Ovary (tissue), 7 donors: ENCODE measurements at regions not wholly inside any gene's neighbourhood (a gene's known extent, or its start where the extent isn't known, plus 50 kb on each side); places are given as distances from the start of the nearest gene placed in this dataset.

ENCODE experiments used
- DNase-seq, 5 donors: peaks; one replicate each; pipeline ENCODE4 v3.0.0-alpha.2; 2019 to 2020
- H3K27ac ChIP-seq, 2 donors: fragments of 200-600 bp; one replicate each; pipeline versions ENCODE4 v1.5.1 to v1.8.0; 2019 to 2022
- H3K27me3 ChIP-seq: fragments of 200-600 bp; one replicate; pipeline ENCODE4 v1.8.0; 2022
- H3K36me3 ChIP-seq: fragments of 200-600 bp; sonication (generic); one replicate; pipeline ENCODE4 v1.5.1; 2019
- H3K4me1 ChIP-seq: one replicate; pipeline ENCODE4 v1.8.1; 2013; ENCODE audit warnings: mild to moderate bottlenecking, moderate library complexity; ENCODE audit not compliant: insufficient read depth
- H3K4me3 ChIP-seq: fragments of 200-600 bp; sonication (generic); one replicate; pipeline ENCODE4 v1.5.1; 2017
- H3K9me3 ChIP-seq, 2 donors: fragments of 200-600 bp in 1 of 2; sonication (generic) in 1 of 2; one replicate each; pipeline versions ENCODE4 v1.5.1 to v1.8.1; 2013 to 2019; ENCODE audit warnings: mild to moderate bottlenecking in 1 of 2, moderate library complexity in 1 of 2
- CTCF ChIP-seq, 3 donors: fragments of 450-650 bp in 2 of 3; fragments of 200-600 bp in 1 of 3; IDR thresholded peaks; one replicate each; pipeline versions ENCODE4 v1.5.1 to v1.8.0; 2016 to 2022; ENCODE audit warnings: antibody characterized with exemption in 3 of 3, mild to moderate bottlenecking in 1 of 3
- EP300 ChIP-seq: sonication (generic); formaldehyde crosslinking; IDR thresholded peaks from one replicate; pipeline ENCODE4 v1.6.1; 2017; ENCODE audit warnings: antibody characterized with exemption
- POLR2A ChIP-seq: fragments of 450-650 bp; IDR thresholded peaks from one replicate; pipeline ENCODE4 v1.6.1; 2017; ENCODE audit warnings: antibody characterized with exemption, mild to moderate bottlenecking, moderate library complexity
- WGBS, 3 donors: extraction: QIAGEN DNeasy Blood & Tissue Kit in 1 of 3; methylation state at CpG; one replicate each; pipeline versions ENCODE4 v1.1.5 to v1.1.7; 2013 to 2017; 5-methylcytosine and 5-hydroxymethylcytosine counted together
- intact Hi-C, 4 donors: fragments of 100-400 bp; cut with DNase I; formaldehyde crosslinking; loops; one replicate each; pipeline versions ENCODE4 v1.11.0 to v1.15.1; 2022 to 2023
- donor health status: DM: no; HTN: no; CAD: no; lungs with moderate emphysema.
- donor health status: DM: no; HTN: no; CAD: no.
- donor health status: Bipolar disorder and iron deficiency.
- donor health status: DM: no; HTN: no; CAD: no.
- donor health status: DM: yes; HTN: yes; CAD: no.

- no peaks in the 10 kb centered on the region for H3K4me1 ChIP-seq
- H3K4me3 ChIP-seq = no peak overlapping the region
- DNase-seq = no peak
- H3K27ac ChIP-seq = no peak overlapping the region
- no peaks in the 10 kb centered on the region for H3K9me3 ChIP-seq
- intact Hi-C loops = no loop called here
- no peaks in the 10 kb centered on the region for H3K36me3 ChIP-seq
- WGBS, 3 donors = 68 to 71% (median 68%) methylated on average over 6 of the region's 6 CpGs
- TF ChIP-seq EP300 (no peak), CTCF (IDR thresholded peaks at IDR 0.05) (no peak), POLR2A (no peak)
- H3K27me3 ChIP-seq = no peaks in the 10 kb centered on the region
Measured at GRCh38 chr13:22081430-22081829, 410.6 kb downstream of the FGF9 start.

GRCh38 chr13:22082030-22082429 is 411.2 kb downstream of the FGF9 start:
- no peaks in the 10 kb centered on the region for H3K4me1 ChIP-seq
- intact Hi-C loops = no loop called here
- DNase-seq = no peak
- WGBS, 3 donors = 86 to 92% (median 91%) methylated on average over 2 of the region's 2 CpGs
- H3K4me3 ChIP-seq = no peak overlapping the region
- H3K36me3 ChIP-seq = no peaks in the 10 kb centered on the region
- H3K27ac ChIP-seq = no peak overlapping the region
- no peaks in the 10 kb centered on the region for H3K9me3 ChIP-seq
- TF ChIP-seq EP300 = no peak
- TF ChIP-seq CTCF (IDR thresholded peaks at IDR 0.05) = no peak
- no peak for TF ChIP-seq POLR2A
- no peaks in the 10 kb centered on the region for H3K27me3 ChIP-seq

- intact Hi-C loops = no loop called here
- H3K27ac ChIP-seq = no peak overlapping the region
- H3K4me1 ChIP-seq = no peaks in the 10 kb centered on the region
- TF ChIP-seq CTCF (IDR thresholded peaks at IDR 0.05) = no peak
- TF ChIP-seq EP300 = no peak
- no peak for TF ChIP-seq POLR2A
- WGBS, 3 donors = 74 to 85% (median 78%) methylated on average over 2 of the region's 2 CpGs
- no peaks in the 10 kb centered on the region for H3K27me3 ChIP-seq
- no peak overlapping the region for H3K4me3 ChIP-seq
- H3K36me3 ChIP-seq = no peaks in the 10 kb centered on the region
- no peaks in the 10 kb centered on the region for H3K9me3 ChIP-seq
- DNase-seq = no peak
Measured at GRCh38 chr13:22082437-22083100, 411.7 kb downstream of the FGF9 start.

- Histone ChIP-seq H3K9me3 (no peaks in the 10 kb centered on the region), H3K36me3 (no peaks in the 10 kb centered on the region), H3K4me3 (no peak overlapping the region), H3K27ac (no peak overlapping the region), H3K4me1 (no peaks in the 10 kb centered on the region), H3K27me3 (no peaks in the 10 kb centered on the region)
- TF ChIP-seq EP300 = no peak
- TF ChIP-seq CTCF (IDR thresholded peaks at IDR 0.05) = no peak
- no peak for TF ChIP-seq POLR2A
- intact Hi-C loops = no loop called here
- DNase-seq = no peak
- WGBS, 3 donors = 39 to 67% (median 57%) methylated on average over 2 of the region's 2 CpGs
Measured at GRCh38 chr13:22085001-22085400, 414.1 kb downstream of the FGF9 start.
